HEK293 (cell line): ENCODE measurements at regions not wholly inside any gene's neighbourhood (a gene's known extent, or its start where the extent isn't known, plus 50 kb on each side); places are given as distances from the start of the nearest gene placed in this dataset.

Experiments
- CTCF ChIA-PET: fragments of 350-600 bp; formaldehyde crosslinking; extraction: SDS; loops from one replicate; lab custom pipeline; 2021; ENCODE audit warnings: antibody characterized with exemption; lab: Yijun Ruan, JAX
- POLR2A ChIA-PET: fragments of 300-600 bp; formaldehyde crosslinking; extraction: SDS; loops from one replicate; lab custom pipeline; 2020; ENCODE audit warnings: antibody characterized with exemption, inconsistent platforms; lab: Yijun Ruan, JAX
- H3K27ac ChIP-seq: fragments of 200-500 bp; sonication (Bioruptor generic); 2 replicates; pipeline ENCODE4 v1.5.1; 2014; ENCODE audit warnings: low read depth, low read length, control low read depth, inconsistent platforms; ENCODE audit errors: extremely low read depth
- H3K36me3 ChIP-seq, 2 experiments: fragments of 200-500 bp in 1 of 2; sonication (Bioruptor generic) in 1 of 2; 1 replicate in 1 of 2; 2 replicates in 1 of 2; pipeline ENCODE4 v1.5.1; 2014 to 2017; ENCODE audit warnings: inconsistent platforms in 2 of 2, low read length in 2 of 2; ENCODE audit not compliant: control insufficient read depth in 2 of 2, insufficient read depth in 1 of 2
- H3K4me1 ChIP-seq: fragments of 200-500 bp; sonication (Bioruptor generic); 2 replicates; pipeline ENCODE4 v1.5.1; 2014; ENCODE audit warnings: mild to moderate bottlenecking, low read length, inconsistent platforms; ENCODE audit not compliant: control insufficient read depth, insufficient read depth
- H3K4me3 ChIP-seq: 2 replicates; pipeline ENCODE4 v1.5.1; 2011; ENCODE audit warnings: low read depth, mild to moderate bottlenecking, control low read depth, low read length, moderate library complexity
- H3K9me3 ChIP-seq: fragments of 200-500 bp; sonication (Bioruptor generic); 2 replicates; pipeline ENCODE4 v1.5.1; 2014; ENCODE audit warnings: low read depth, low read length, inconsistent platforms; ENCODE audit not compliant: control insufficient read depth, insufficient read depth
- GFI1B ChIP-seq: fragments of 450-650 bp; formaldehyde crosslinking; IDR thresholded peaks from 2 replicates; pipeline ENCODE4 v1.5.1; 2016; ENCODE audit warnings: missing biosample characterization, missing genetic modification characterization
- MYNN ChIP-seq: fragments of 450-650 bp; formaldehyde crosslinking; IDR thresholded peaks from 2 replicates; pipeline ENCODE4 v1.5.1; 2016; ENCODE audit warnings: missing biosample characterization, missing genetic modification characterization, borderline replicate concordance
- OSR2 ChIP-seq: fragments of 450-650 bp; formaldehyde crosslinking; IDR thresholded peaks from 2 replicates; pipeline ENCODE4 v1.5.1; 2016; ENCODE audit warnings: missing biosample characterization, missing genetic modification characterization
- SCRT2 ChIP-seq: fragments of 450-650 bp; formaldehyde crosslinking; IDR thresholded peaks from 2 replicates; pipeline ENCODE4 v1.5.1; 2016; ENCODE audit warnings: missing biosample characterization, missing genetic modification characterization
- ZNF112 ChIP-seq: fragments of 450-650 bp; formaldehyde crosslinking; IDR thresholded peaks from 2 replicates; pipeline ENCODE4 v1.5.0; 2017; ENCODE audit warnings: missing biosample characterization, missing genetic modification characterization
- ZNF121 ChIP-seq: fragments of 450-650 bp; formaldehyde crosslinking; IDR thresholded peaks from 2 replicates; pipeline ENCODE4 v1.5.1; 2016; ENCODE audit warnings: missing biosample characterization, missing genetic modification characterization
- ZNF140 ChIP-seq: fragments of 450-650 bp; formaldehyde crosslinking; IDR thresholded peaks from 2 replicates; pipeline ENCODE4 v1.5.1; 2016; ENCODE audit warnings: missing biosample characterization, missing genetic modification characterization
- ZNF146 ChIP-seq: fragments of 450-650 bp; formaldehyde crosslinking; IDR thresholded peaks from 2 replicates; pipeline ENCODE4 v1.5.1; 2016; ENCODE audit warnings: missing biosample characterization, missing genetic modification characterization
- ZNF19 ChIP-seq: fragments of 450-650 bp; formaldehyde crosslinking; IDR thresholded peaks from 2 replicates; pipeline ENCODE4; 2016; ENCODE audit warnings: missing biosample characterization, missing genetic modification characterization, low read depth
- ZNF23 ChIP-seq: fragments of 450-650 bp; formaldehyde crosslinking; IDR thresholded peaks from 2 replicates; pipeline ENCODE4 v1.5.1; 2016; ENCODE audit warnings: missing biosample characterization, missing genetic modification characterization, borderline replicate concordance
- ZNF274 ChIP-seq, 2 experiments: fragments of 200-500 bp in 1 of 2; fragments of 450-650 bp in 1 of 2; sonication (Bioruptor generic) in 1 of 2; formaldehyde crosslinking in 1 of 2; IDR thresholded peaks; 2 replicates each; pipeline versions ENCODE4 v1.5.1 to v1.6.1; 2014 to 2016; ENCODE audit warnings: borderline replicate concordance in 1 of 2, inconsistent platforms in 1 of 2, low read length in 1 of 2, missing biosample characterization in 1 of 2, missing genetic modification characterization in 1 of 2
- ZNF426 ChIP-seq: fragments of 450-650 bp; formaldehyde crosslinking; IDR thresholded peaks from 2 replicates; pipeline ENCODE4 v1.5.1; 2017; ENCODE audit warnings: missing biosample characterization, missing genetic modification characterization, mild to moderate bottlenecking, inconsistent platforms, moderate library complexity
- ZNF48 ChIP-seq: fragments of 450-650 bp; formaldehyde crosslinking; IDR thresholded peaks from 2 replicates; pipeline ENCODE4 v1.5.1; 2016; ENCODE audit warnings: missing biosample characterization, missing genetic modification characterization
- ZNF777 ChIP-seq: fragments of 450-650 bp; formaldehyde crosslinking; IDR thresholded peaks from 2 replicates; pipeline ENCODE4 v1.5.1; 2017; ENCODE audit warnings: missing biosample characterization, missing genetic modification characterization, borderline replicate concordance
- TF ChIP-seq, protein P1 (sequence below): fragments of 450-650 bp; formaldehyde crosslinking; IDR thresholded peaks from 2 replicates; pipeline ENCODE4 v1.5.1; 2016; ENCODE audit warnings: missing biosample characterization, missing genetic modification characterization
- TF ChIP-seq, protein P2 (sequence below): fragments of 450-650 bp; formaldehyde crosslinking; IDR thresholded peaks from 2 replicates; pipeline ENCODE4 v1.5.1; 2016; ENCODE audit warnings: missing biosample characterization, missing genetic modification characterization
- TF ChIP-seq, protein P3 (sequence below): fragments of 450-650 bp; formaldehyde crosslinking; IDR thresholded peaks from 2 replicates; pipeline ENCODE4 v1.5.0; 2017; ENCODE audit warnings: missing biosample characterization, missing genetic modification characterization, borderline replicate concordance

DNA sequence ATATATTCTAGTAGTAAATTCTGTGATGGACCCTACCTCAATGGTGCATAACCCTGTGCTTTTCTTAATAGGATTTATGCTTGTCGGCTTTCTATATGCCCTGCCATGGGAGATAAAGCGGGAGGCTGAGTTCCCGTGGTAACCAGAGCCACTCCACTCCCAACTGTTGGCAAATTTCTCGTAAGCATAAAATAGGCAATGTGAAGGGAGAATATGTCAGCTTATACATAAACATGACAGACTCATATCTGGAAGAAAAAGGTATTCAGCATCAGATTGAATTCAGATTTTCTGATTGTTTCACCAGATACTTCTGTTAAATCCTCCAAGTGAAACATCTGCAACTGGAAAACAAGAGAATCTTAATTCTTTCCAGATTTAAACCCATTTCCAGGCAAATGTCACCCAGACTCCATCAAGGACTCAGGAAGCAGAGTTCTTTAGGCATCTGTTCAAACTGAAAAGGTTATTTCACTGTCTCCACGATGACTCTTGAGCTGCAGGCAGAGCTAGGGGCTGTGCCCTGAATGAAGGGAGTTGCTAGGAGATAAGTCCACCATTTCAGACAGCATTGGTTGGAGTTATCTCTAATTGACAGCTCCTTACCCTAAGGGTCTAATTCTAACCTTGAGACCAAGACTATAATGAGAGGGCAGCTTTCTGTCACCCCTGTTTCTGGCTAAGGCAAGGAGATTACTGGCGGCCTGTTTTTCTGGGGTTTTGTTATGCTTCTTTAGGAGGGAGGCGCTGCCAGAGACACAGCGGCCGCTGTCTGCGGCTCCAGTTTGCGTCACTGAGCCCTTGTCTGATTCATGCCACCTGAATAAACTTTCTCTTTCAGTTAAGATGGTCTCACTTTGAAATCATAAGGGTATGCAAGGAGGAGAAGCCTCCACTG, 381.3 kb downstream of the SOX11 start:
- no peak overlapping the region for H3K4me3 ChIP-seq
- no peaks in the 10 kb centered on the region for H3K4me1 ChIP-seq
- H3K36me3 ChIP-seq = no peaks in the 10 kb centered on the region
- H3K27ac ChIP-seq = no peak overlapping the region
- TF ChIP-seq OSR2 (tag by site-specific recombination) (no peak), ZNF121 (tag by site-specific recombination) (no peak), MYNN (tag by site-specific recombination) (no peak), ZNF23 (tag by site-specific recombination) (no peak), ZNF777 (tag by site-specific recombination) (no peak), ZNF112 (tag by site-specific recombination) (no peak), ZNF146 (tag by site-specific recombination) (no peak), ZNF426 (tag by site-specific recombination) (no peak), ZNF140 (tag by site-specific recombination) (no peak), ZNF19 (tag by site-specific recombination) (no peak), ZNF48 (tag by site-specific recombination) (no peak), GFI1B (tag by site-specific recombination) (no peak), ZNF274 (IDR thresholded peaks at IDR 0.05; ENCODE audit: low read length) (no peak), ZNF274 (tag by site-specific recombination; IDR thresholded peaks at IDR 0.05; ENCODE audit: borderline replicate concordance) (no peak), SCRT2 (tag by site-specific recombination) (no peak)
- TF ChIP-seq, protein P1, sequence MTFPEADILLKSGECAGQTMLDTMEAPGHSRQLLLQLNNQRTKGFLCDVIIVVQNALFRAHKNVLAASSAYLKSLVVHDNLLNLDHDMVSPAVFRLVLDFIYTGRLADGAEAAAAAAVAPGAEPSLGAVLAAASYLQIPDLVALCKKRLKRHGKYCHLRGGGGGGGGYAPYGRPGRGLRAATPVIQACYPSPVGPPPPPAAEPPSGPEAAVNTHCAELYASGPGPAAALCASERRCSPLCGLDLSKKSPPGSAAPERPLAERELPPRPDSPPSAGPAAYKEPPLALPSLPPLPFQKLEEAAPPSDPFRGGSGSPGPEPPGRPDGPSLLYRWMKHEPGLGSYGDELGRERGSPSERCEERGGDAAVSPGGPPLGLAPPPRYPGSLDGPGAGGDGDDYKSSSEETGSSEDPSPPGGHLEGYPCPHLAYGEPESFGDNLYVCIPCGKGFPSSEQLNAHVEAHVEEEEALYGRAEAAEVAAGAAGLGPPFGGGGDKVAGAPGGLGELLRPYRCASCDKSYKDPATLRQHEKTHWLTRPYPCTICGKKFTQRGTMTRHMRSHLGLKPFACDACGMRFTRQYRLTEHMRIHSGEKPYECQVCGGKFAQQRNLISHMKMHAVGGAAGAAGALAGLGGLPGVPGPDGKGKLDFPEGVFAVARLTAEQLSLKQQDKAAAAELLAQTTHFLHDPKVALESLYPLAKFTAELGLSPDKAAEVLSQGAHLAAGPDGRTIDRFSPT (tag by site-specific recombination) = no peak
- TF ChIP-seq, protein P2, sequence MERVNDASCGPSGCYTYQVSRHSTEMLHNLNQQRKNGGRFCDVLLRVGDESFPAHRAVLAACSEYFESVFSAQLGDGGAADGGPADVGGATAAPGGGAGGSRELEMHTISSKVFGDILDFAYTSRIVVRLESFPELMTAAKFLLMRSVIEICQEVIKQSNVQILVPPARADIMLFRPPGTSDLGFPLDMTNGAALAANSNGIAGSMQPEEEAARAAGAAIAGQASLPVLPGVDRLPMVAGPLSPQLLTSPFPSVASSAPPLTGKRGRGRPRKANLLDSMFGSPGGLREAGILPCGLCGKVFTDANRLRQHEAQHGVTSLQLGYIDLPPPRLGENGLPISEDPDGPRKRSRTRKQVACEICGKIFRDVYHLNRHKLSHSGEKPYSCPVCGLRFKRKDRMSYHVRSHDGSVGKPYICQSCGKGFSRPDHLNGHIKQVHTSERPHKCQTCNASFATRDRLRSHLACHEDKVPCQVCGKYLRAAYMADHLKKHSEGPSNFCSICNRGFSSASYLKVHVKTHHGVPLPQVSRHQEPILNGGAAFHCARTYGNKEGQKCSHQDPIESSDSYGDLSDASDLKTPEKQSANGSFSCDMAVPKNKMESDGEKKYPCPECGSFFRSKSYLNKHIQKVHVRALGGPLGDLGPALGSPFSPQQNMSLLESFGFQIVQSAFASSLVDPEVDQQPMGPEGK (tag by site-specific recombination) = no peak
- TF ChIP-seq, protein P3, sequence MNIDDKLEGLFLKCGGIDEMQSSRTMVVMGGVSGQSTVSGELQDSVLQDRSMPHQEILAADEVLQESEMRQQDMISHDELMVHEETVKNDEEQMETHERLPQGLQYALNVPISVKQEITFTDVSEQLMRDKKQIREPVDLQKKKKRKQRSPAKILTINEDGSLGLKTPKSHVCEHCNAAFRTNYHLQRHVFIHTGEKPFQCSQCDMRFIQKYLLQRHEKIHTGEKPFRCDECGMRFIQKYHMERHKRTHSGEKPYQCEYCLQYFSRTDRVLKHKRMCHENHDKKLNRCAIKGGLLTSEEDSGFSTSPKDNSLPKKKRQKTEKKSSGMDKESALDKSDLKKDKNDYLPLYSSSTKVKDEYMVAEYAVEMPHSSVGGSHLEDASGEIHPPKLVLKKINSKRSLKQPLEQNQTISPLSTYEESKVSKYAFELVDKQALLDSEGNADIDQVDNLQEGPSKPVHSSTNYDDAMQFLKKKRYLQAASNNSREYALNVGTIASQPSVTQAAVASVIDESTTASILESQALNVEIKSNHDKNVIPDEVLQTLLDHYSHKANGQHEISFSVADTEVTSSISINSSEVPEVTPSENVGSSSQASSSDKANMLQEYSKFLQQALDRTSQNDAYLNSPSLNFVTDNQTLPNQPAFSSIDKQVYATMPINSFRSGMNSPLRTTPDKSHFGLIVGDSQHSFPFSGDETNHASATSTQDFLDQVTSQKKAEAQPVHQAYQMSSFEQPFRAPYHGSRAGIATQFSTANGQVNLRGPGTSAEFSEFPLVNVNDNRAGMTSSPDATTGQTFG (tag by site-specific recombination) = no peak
- TF ChIP-seq, all 188 proteins: peak for 0
- ChIA-PET POLR2A (no interaction called here), CTCF (no interaction called here)
- no peaks in the 10 kb centered on the region for H3K9me3 ChIP-seq
